Prostate gland (tissue), 2 donors: ENCODE measurements at regions not wholly inside any gene's neighbourhood (a gene's known extent, or its start where the extent isn't known, plus 50 kb on each side); places are given as distances from the start of the nearest gene placed in this dataset.

Experiments used
- POLR2A ChIP-seq: fragments of 450-650 bp; IDR thresholded peaks from one replicate; pipeline ENCODE4 v1.6.1; 2016; ENCODE audit warnings: antibody characterized with exemption, mild to moderate bottlenecking
- POLR2AphosphoS5 ChIP-seq: sonication (generic); formaldehyde crosslinking; IDR thresholded peaks from one replicate; pipeline ENCODE4 v1.6.1; 2017; ENCODE audit warnings: antibody characterized with exemption
- TF ChIP-seq, protein P1 (sequence below), 4 experiments: fragments of 200-600 bp in 2 of 4; fragments of 450-650 bp in 2 of 4; sonication (generic) in 2 of 4; IDR thresholded peaks; 1 replicate in 3 of 4; 2 replicates in 1 of 4; pipeline ENCODE4 v1.5.1; 2016 to 2019; ENCODE audit warnings: antibody characterized with exemption in 4 of 4, mild to moderate bottlenecking in 2 of 4, moderate library complexity in 2 of 4

DNA sequence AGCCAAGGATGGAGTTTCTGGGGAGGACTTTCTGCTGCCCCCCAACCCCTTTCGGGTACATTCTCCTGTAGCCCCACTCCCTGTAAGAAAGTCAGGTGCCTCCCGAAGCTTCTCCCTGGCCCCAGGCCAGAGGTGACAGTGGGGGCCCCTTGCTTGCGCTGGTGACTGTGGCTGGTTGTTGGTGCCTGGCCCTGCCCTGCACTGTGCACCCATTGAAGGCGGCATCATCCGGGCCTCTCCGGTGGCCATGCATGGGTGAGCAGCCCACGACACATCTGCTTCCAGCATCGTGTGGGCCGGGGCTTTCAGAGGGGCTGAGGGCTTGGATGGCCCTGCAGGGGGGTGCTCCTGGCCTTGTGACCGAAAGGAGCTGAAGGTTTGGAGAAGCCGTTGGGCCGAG is 297.0 kb downstream of the SEC14L1 start:
- TF ChIP-seq POLR2A (no peak), POLR2AphosphoS5 (no peak)
- TF ChIP-seq, protein P1, sequence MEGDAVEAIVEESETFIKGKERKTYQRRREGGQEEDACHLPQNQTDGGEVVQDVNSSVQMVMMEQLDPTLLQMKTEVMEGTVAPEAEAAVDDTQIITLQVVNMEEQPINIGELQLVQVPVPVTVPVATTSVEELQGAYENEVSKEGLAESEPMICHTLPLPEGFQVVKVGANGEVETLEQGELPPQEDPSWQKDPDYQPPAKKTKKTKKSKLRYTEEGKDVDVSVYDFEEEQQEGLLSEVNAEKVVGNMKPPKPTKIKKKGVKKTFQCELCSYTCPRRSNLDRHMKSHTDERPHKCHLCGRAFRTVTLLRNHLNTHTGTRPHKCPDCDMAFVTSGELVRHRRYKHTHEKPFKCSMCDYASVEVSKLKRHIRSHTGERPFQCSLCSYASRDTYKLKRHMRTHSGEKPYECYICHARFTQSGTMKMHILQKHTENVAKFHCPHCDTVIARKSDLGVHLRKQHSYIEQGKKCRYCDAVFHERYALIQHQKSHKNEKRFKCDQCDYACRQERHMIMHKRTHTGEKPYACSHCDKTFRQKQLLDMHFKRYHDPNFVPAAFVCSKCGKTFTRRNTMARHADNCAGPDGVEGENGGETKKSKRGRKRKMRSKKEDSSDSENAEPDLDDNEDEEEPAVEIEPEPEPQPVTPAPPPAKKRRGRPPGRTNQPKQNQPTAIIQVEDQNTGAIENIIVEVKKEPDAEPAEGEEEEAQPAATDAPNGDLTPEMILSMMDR (IDR thresholded peaks at IDR 0.05): no peak
